ENCODE measurements at regions not wholly inside any gene's neighbourhood (a gene's known extent, or its start where the extent isn't known, plus 50 kb on each side); places are given as distances from the start of the nearest gene placed in this dataset.

- TF ChIP-seq CTCF (IDR thresholded peaks at IDR 0.05) (no peak), POLR2A (IDR thresholded peaks at IDR 0.05) (no peak)
These were observed 289.8 kb downstream of the PCDH7 start for GRCh38 chr4:31009926-31010325.
